ENCODE measurements at regions not wholly inside any gene's neighbourhood (a gene's known extent, or its start where the extent isn't known, plus 50 kb on each side); places are given as distances from the start of the nearest gene placed in this dataset.

DNA sequence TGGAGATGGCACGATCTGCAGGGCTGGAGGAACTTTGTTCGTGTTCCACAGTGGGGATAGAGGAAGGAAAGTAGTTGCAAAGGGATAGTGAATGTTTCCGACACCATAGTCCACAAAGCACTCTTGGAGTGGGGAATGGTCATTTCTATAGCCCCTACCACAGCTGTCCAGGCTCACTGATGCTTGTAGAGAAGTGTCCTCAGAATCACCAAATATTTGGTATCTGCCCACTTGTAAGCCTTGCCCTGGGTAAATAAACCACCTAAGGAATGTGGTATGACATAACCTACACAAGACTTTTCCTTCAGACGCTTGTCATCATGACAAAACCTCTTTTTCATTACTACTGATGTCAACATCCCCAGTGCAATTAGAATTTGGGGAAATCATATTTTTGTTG, 686.5 kb upstream of the ARGLU1 start:
- no peak for TF ChIP-seq PATZ1 (CRISPR knock-in tag; IDR thresholded peaks at IDR 0.05; ENCODE audit: borderline replicate concordance)
- TF ChIP-seq CREB5 (CRISPR knock-in tag; IDR thresholded peaks at IDR 0.05; ENCODE audit: low read depth) = no peak
- TF ChIP-seq ARNTL (CRISPR knock-in tag; IDR thresholded peaks at IDR 0.05; ENCODE audit: borderline replicate concordance, low read depth) = no peak
- no peak for TF ChIP-seq TCF4 (CRISPR knock-in tag; IDR thresholded peaks at IDR 0.05; ENCODE audit: borderline replicate concordance)
- no peak for TF ChIP-seq ZFP30 (CRISPR knock-in tag; IDR thresholded peaks at IDR 0.05)
- TF ChIP-seq GLIS3 (CRISPR knock-in tag; IDR thresholded peaks at IDR 0.05) = no peak
- TF ChIP-seq ESRRG (CRISPR knock-in tag; IDR thresholded peaks at IDR 0.05) = no peak
- no peak for TF ChIP-seq ZFP3 (CRISPR knock-in tag; IDR thresholded peaks at IDR 0.05)
- TF ChIP-seq, protein P1, sequence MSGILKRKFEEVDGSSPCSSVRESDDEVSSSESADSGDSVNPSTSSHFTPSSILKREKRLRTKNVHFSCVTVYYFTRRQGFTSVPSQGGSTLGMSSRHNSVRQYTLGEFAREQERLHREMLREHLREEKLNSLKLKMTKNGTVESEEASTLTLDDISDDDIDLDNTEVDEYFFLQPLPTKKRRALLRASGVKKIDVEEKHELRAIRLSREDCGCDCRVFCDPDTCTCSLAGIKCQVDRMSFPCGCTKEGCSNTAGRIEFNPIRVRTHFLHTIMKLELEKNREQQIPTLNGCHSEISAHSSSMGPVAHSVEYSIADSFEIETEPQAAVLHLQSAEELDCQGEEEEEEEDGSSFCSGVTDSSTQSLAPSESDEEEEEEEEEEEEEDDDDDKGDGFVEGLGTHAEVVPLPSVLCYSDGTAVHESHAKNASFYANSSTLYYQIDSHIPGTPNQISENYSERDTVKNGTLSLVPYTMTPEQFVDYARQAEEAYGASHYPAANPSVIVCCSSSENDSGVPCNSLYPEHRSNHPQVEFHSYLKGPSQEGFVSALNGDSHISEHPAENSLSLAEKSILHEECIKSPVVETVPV (CRISPR knock-in tag; IDR thresholded peaks at IDR 0.05) = no peak
- no peak for TF ChIP-seq ZNF565 (CRISPR knock-in tag; conservative IDR thresholded peaks at IDR 0.05; ENCODE audit: low read depth)
- TF ChIP-seq ZNF70 (CRISPR knock-in tag; IDR thresholded peaks at IDR 0.05) = no peak
- TF ChIP-seq ZNF8 (CRISPR knock-in tag; IDR thresholded peaks at IDR 0.05) = no peak
- TF ChIP-seq BACH2 (CRISPR knock-in tag; IDR thresholded peaks at IDR 0.05; ENCODE audit: borderline replicate concordance) = no peak
- TF ChIP-seq TOX (CRISPR knock-in tag; IDR thresholded peaks at IDR 0.05; ENCODE audit: borderline replicate concordance) = no peak
